ENCODE measurements at regions not wholly inside any gene's neighbourhood (a gene's known extent, or its start where the extent isn't known, plus 50 kb on each side); places are given as distances from the start of the nearest gene placed in this dataset.
A peak's percentile ranks its signal among the peaks of the same experiment; 100 is the strongest.

GRCh38 chr18:22847392-22847791 lies 85.7 kb upstream of the RBBP8 start:
- DNase-seq (ENCODE audit: low read depth) = no peak

DNA sequence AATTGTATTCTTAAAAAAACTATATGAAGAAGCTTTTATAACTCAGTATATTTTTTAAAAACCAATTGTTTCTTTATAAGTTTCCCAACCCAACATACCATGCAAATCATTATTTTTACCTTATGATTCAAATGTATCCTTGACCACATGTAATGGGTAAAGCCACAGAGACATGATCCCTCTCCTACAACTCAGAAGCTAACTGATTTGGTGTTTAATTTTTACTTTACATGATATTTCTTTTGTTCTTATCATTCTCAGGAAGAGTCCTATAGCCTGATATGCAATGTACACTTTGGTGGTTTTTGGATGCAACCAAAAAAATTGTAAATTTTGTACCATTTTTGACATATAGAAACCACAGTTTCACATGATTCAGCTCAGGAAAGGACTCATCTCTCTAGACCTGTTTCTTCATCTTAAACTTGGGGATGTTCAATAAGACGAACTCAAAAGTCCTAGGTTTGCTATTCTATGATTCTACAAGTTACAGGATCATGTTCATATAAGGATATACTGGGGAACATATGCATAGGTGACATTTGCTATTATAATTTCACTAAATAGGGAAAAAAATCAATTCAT lies 85.2 kb upstream of the RBBP8 start:
- no peak for DNase-seq (ENCODE audit: low read depth)

DNA sequence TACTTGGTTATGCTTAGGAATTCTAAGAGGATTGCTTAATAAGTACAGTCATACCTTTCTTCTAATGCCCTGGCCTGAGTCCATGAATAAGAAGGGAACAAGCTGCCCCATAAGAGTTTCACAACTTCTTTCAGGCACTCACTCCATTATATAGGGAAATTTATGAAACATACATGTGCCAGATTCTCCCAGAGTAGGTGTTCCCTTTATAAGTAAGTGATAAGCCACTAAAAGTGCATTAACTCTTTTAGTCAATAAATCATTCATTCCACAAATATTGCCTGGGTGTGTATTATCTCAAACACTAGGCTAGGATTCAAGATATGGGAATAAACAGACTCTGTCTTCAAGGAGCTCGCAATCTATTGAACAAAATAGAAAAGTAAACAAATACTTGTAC lies 84.5 kb upstream of the RBBP8 start:
- peak; percentile 59 for DNase-seq (ENCODE audit: low read depth)

- DNase-seq (ENCODE audit: low read depth) = no peak
Observed at GRCh38 chr18:22856870-22857269, 76.3 kb upstream of the RBBP8 start.

DNA sequence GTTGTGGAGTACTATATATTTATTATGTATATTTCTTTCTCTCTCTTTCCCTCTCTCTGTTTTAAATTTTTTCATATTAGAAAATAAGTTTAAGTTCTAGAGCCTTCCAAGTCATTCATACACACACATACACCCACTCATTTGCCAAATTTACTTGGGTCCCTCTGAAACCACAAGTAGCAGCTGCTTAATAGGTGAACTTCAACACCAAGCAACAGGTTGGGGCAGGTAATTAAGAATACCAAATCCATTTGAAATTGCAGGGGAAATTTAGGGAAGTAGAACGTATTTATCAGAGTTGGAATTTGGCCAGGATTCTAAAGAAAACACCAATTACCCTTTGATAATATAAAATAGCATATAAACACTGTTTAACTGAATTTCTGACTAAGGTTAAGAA lies 75.0 kb upstream of the RBBP8 start:
- no peak for DNase-seq (ENCODE audit: low read depth)

DNA sequence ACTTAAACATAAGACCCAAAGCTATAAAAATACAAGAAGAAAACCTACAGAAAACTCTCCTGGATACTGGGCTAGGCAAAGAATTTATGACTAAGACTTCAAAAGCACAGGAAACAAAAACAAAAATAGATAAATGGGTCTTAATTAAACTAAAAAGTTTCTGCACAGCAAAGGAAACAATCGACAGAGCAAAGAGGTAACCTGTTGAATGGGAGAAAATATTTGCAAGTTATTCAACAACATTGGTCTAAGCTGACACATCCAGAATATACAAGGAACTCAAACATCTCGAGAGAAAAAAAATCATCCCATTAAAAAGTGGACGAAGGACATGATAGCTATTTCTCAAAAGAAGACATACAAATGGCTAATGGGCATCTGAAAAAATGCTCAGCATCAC lies 72.3 kb upstream of the RBBP8 start:
- DNase-seq (ENCODE audit: low read depth) = no peak

- no peak for DNase-seq (ENCODE audit: low read depth)
Observed at GRCh38 chr18:22865354-22866116, 67.6 kb upstream of the RBBP8 start.

- DNase-seq (ENCODE audit: low read depth) = no peak
Observed at GRCh38 chr18:22868831-22869230, 64.3 kb upstream of the RBBP8 start.

- peak; percentile 21 for DNase-seq (ENCODE audit: low read depth)
Observed at GRCh38 chr18:22871809-22872525, 61.2 kb upstream of the RBBP8 start.

GRCh38 chr18:22872900-22873537 lies 60.1 kb upstream of the RBBP8 start:
- DNase-seq (ENCODE audit: low read depth) = no peak

DNA sequence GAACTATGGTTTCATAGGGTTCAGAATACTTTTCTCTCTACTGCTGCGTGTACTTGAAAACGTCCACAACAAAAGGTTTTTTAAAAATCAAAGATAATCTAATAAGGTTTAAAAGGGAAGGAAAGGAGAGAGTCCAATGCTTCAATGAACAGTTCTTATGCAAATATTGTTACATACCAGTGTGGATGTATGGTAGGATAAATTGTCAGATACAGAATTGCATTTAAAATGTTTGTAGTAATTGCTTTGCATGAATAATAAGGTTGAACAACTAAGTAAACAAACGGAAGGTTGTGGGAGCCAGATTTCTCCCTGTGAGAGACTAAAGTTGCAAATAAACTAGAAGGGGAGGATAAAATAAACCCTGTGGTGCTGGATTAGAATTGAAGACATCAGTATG lies 53.8 kb upstream of the RBBP8 start:
- no peak for DNase-seq (ENCODE audit: low read depth)

DNA sequence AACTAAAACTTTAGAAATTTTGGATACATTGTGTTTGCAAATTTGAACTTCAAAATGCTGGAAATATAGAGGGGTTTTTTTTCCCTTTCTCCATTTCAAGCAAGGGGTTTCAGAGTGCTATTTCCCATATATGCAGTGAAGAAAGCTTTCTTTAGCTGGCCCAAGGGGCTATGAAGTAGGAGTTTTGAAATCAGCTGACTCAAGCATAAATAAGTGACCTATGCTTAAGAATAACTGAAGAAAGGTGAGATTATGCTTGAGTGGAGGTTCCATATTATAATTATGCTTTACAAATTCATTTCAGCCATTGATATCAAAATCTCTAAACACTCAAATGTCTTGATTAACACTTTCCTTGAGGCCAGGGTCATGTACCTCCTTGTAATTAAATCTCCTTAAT lies 51.0 kb upstream of the RBBP8 start:
- DNase-seq (ENCODE audit: low read depth) = no peak

DNA sequence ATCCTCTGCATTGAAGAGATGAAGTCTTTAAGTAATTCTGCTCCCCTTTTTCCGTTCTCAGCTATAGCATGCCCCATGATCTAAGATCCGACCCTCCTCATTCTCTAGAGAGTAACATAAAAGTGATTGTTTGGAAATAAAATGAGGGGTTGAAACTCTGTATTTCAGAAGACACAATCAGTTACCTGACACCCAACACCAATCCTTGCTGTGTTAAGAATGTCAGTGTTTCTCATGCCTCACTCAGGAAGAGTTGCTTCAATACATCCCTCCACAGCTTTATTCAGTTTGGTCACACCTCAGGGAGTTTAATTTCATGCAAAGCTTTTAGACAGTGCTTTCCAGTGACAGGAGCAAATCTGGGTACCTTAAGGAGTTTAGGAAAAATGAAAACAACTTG lies 49.9 kb upstream of the RBBP8 start:
- no peak for DNase-seq (ENCODE audit: low read depth)

Measured in EH (cell line).